GM12873 (cell line): ENCODE measurements at regions not wholly inside any gene's neighbourhood (a gene's known extent, or its start where the extent isn't known, plus 50 kb on each side); places are given as distances from the start of the nearest gene placed in this dataset.

ENCODE experiments used
- CTCF ChIP-seq: IDR thresholded peaks from 2 replicates; pipeline ENCODE4 v1.5.1; 2012; ENCODE audit warnings: low read depth, mild to moderate bottlenecking, moderate library complexity, low read length, control low read depth; ENCODE audit not compliant: insufficient read depth; ENCODE audit errors: missing control alignments

GRCh38 chr9:108411632-108412031 lies 444.2 kb downstream of the ACTL7B start:
- no peak for TF ChIP-seq CTCF

DNA sequence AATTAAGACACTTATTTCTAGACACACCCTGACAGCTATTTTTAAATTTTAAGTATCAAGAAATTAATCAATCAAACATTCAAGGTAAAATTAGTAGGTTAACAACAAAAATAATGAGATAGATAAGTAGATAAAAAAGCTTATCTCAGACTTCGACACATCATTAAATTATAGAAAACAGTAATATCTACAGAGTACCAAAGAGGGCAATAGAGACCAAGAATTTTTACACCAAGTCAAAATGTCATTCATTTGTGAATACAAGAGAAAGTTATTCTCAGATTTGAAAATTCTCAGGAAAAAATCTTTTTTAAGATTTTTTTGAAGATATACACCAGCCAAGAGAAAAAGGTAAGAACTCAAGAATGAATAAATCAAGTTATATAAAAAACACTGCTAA lies 445.6 kb downstream of the ACTL7B start:
- TF ChIP-seq CTCF, result no peak

DNA sequence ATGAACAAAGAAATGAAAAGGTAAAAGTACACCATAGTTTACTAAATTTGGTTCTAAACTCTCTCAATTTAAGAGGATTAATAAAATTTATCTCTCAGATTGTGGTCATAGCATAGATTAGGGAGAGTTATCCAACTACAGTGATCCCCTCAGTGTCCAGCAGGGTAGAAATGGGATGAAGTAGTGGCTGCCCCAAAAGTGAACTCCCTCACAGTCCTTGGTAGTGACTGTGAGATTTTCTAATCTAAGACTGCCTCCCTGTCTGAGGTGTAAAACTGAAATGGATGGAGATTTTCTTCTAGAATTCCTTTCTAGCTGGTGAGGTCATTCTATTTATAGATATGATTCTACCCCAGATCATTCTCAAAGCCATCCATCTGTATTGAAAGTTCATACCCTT lies 455.5 kb downstream of the ACTL7B start:
- no peak for TF ChIP-seq CTCF

DNA sequence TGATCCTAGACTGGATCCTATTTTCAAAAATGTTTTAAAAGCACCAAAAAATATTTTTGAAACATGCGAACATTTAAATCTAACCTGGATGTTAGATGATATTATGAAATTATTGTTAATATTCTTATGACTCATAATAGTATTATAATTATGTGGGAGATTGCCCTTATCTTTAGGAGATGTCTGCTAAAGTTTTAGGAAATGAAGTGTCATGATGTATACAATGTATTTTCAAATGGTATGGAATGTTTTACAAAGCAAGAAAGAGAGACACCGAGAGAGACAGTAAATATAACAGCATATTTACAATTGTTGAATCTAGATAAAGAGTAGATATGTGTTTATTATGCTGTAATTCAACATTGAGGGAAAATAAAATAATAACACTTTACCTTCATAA lies 455.9 kb downstream of the ACTL7B start:
- no peak for TF ChIP-seq CTCF

DNA sequence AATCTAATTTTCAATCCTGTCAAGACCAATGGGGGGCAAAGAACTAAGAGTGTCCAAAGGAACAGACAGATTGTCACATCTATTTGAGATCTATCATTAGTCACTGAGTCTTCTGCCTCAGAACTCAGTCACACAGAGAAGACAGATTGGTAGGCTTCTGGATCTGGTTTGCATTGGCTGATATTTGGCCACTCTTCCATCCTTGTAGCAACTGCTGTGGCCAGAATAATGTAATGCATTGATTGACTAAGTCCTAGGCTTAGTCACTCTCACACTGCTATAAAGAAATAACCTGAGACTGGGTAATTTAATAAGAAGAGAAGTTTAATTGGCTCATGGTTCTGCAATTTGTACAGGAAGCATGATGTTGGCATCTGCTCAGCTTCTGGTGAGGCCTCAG lies 458.5 kb downstream of the ACTL7B start:
- TF ChIP-seq CTCF, result no peak

DNA sequence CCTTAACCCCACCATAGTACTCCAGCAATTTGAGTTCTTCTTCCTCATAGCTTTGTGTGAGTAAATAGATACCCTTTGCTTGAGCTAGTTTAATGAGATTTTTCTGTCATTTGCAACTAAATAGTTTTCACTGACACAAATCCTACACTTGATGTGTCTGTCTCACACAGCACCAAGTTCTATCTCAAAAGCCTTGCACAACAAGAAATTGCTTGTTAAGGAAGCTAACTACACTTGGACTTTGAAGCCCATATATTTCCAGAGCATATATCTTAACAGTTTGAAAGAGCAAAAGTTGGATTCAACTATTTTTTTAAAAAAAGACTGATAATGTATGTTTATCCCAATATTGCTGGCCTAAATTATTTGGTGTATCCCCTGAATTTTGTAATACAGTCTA lies 459.2 kb downstream of the ACTL7B start:
- no peak for TF ChIP-seq CTCF

DNA sequence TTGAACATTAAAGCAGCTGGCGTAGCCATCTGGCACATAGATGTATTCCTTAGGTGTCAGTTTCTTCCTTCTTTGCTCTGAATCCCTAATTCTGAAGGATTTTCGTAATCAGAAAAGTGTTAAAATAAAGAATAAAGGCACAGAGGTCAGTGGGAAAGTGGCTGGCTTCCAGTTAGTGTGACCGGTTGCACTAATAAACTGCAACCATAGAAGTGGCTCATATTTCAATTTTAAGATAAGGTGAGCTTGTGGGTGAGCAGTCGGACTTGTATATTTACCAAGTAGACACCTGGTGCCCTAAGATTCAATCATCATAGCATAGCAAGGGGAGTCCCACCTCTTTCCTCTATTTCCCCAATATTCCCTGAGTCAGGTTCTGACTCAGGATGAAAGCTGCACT lies 459.6 kb downstream of the ACTL7B start:
- TF ChIP-seq CTCF, result no peak

DNA sequence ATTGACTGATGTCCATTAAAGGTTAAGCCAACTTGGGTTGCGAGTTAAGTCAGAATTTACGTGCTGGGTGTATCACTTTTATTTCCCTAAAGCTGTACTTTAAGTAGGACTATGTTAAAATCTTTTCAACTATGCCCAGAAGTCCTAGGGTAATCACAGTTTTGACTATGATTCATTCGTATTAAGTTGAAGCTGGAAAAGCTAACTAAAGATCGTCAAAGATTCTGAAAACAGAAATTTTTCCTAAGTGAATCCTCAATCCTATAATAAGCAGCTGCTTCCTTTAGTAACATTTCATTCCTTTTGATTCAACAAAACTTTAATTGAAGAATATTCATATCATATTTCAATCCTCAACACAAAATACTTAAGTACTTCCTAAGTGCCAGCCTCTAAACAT lies 460.4 kb downstream of the ACTL7B start:
- no peak for TF ChIP-seq CTCF
